MM.1S (cell line): ENCODE measurements at regions not wholly inside any gene's neighbourhood (a gene's known extent, or its start where the extent isn't known, plus 50 kb on each side); places are given as distances from the start of the nearest gene placed in this dataset.

Experiments used
- DNase-seq: peaks from one replicate; pipeline ENCODE4 v3.0.0-alpha.2; 2015
- H2AFZ ChIP-seq: fragments of 300-600 bp; sonication (generic); 2 replicates; pipeline ENCODE4 v1.6.0; 2016; ENCODE audit warnings: antibody characterized with exemption, low read length
- H3F3A ChIP-seq: fragments of 300-600 bp; sonication (generic); 2 replicates; pipeline ENCODE4 v1.6.1; 2016; ENCODE audit warnings: mild to moderate bottlenecking, antibody characterized with exemption, low read length, moderate library complexity, mixed read lengths; ENCODE audit not compliant: insufficient read depth
- H3K27ac ChIP-seq: fragments of 300-600 bp; sonication (generic); 2 replicates; pipeline ENCODE4 v1.5.1; 2016; ENCODE audit warnings: mild to moderate bottlenecking, low read length
- H3K27me3 ChIP-seq: fragments of 300-600 bp; sonication (generic); replicated peaks from 2 replicates; pipeline ENCODE4 v1.6.0; 2016; ENCODE audit warnings: low read length; ENCODE audit not compliant: insufficient read depth
- H3K36me3 ChIP-seq: fragments of 300-600 bp; sonication (generic); replicated peaks from 2 replicates; pipeline ENCODE4 v1.6.1; 2016; ENCODE audit warnings: mild to moderate bottlenecking, low read length, mixed read lengths; ENCODE audit not compliant: insufficient read depth
- H3K4me1 ChIP-seq: fragments of 300-600 bp; sonication (generic); 2 replicates; pipeline ENCODE4 v1.6.1; 2016; ENCODE audit warnings: low read length, mixed read lengths
- H3K4me2 ChIP-seq: fragments of 300-600 bp; sonication (generic); 2 replicates; pipeline ENCODE4 v1.6.0; 2016; ENCODE audit warnings: low read depth, low read length
- H3K4me3 ChIP-seq: fragments of 300-600 bp; sonication (generic); 2 replicates; pipeline ENCODE4 v1.5.1; 2016; ENCODE audit warnings: low read length, mixed read lengths
- H3K79me2 ChIP-seq: fragments of 300-600 bp; sonication (generic); 2 replicates; pipeline ENCODE4 v1.6.1; 2016; ENCODE audit warnings: mixed run types, low read length, mixed read lengths
- H3K9ac ChIP-seq: fragments of 300-600 bp; sonication (generic); 2 replicates; pipeline ENCODE4 v1.6.1; 2016; ENCODE audit warnings: low read length, mixed read lengths
- H3K9me2 ChIP-seq: fragments of 300-600 bp; sonication (generic); replicated peaks from 2 replicates; pipeline ENCODE4 v1.6.1; 2016; ENCODE audit warnings: mild to moderate bottlenecking, low read length, mixed read lengths; ENCODE audit not compliant: insufficient read depth
- H3K9me3 ChIP-seq: fragments of 300-600 bp; sonication (generic); replicated peaks from 2 replicates; pipeline ENCODE4 v1.6.1; 2016; ENCODE audit warnings: mild to moderate bottlenecking, low read length, mixed read lengths; ENCODE audit not compliant: insufficient read depth
- H4K20me1 ChIP-seq: fragments of 300-600 bp; sonication (generic); 2 replicates; pipeline ENCODE4 v1.6.1; 2016; ENCODE audit warnings: mild to moderate bottlenecking, low read length, moderate library complexity, mixed read lengths; ENCODE audit not compliant: insufficient read depth
- EZH2 ChIP-seq: fragments of 300-600 bp; sonication (generic); optimal IDR thresholded peaks from 2 replicates; pipeline ENCODE3; 2017; ENCODE audit warnings: low read depth, mild to moderate bottlenecking, antibody characterized with exemption, low read length, mixed read lengths
- EZH2phosphoT487 ChIP-seq: fragments of 300-600 bp; sonication (generic); IDR thresholded peaks from 2 replicates; pipeline ENCODE4 v1.6.1; 2018; ENCODE audit warnings: antibody characterized with exemption, low read length
- TF ChIP-seq, protein P1 (sequence below): fragments of 300-600 bp; sonication (generic); IDR thresholded peaks from 2 replicates; pipeline ENCODE4 v1.5.1; 2016; ENCODE audit warnings: antibody characterized with exemption, low read length, mixed read lengths

DNA sequence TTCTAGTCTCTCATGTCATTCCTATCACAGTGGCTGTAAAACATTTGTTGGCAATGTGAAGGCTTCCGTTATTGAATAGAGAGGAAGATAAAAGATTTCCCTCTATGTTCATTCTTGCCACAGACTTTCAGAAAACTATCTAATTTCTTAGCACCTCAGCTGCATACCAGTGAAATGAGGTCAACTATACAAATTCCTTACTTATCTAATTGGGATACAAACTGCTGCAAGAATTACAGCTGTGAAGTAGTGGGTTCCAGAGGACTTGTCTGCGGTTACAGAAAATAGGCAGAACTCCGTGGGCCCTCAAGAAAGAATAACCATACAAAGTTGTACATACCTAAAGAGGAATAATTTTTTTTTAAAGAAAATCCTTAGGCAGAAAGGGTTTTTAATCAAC is 175.8 kb downstream of the PPP1R2C start:
- no peak overlapping the region for H3K4me2 ChIP-seq
- no peaks in the 10 kb centered on the region for H3K79me2 ChIP-seq
- H3K4me1 ChIP-seq: no peaks in the 10 kb centered on the region
- H3K9me2 ChIP-seq: no peaks in the 10 kb centered on the region
- no peaks in the 10 kb centered on the region for H3K36me3 ChIP-seq
- H2AFZ ChIP-seq: no peak overlapping the region
- no peak for DNase-seq
- H3K4me3 ChIP-seq: no peak overlapping the region
- no peaks in the 10 kb centered on the region for H3F3A ChIP-seq
- no peak overlapping the region for H3K27ac ChIP-seq
- H3K9ac ChIP-seq: no peak overlapping the region
- no peak for TF ChIP-seq EZH2phosphoT487
- TF ChIP-seq, protein P1, sequence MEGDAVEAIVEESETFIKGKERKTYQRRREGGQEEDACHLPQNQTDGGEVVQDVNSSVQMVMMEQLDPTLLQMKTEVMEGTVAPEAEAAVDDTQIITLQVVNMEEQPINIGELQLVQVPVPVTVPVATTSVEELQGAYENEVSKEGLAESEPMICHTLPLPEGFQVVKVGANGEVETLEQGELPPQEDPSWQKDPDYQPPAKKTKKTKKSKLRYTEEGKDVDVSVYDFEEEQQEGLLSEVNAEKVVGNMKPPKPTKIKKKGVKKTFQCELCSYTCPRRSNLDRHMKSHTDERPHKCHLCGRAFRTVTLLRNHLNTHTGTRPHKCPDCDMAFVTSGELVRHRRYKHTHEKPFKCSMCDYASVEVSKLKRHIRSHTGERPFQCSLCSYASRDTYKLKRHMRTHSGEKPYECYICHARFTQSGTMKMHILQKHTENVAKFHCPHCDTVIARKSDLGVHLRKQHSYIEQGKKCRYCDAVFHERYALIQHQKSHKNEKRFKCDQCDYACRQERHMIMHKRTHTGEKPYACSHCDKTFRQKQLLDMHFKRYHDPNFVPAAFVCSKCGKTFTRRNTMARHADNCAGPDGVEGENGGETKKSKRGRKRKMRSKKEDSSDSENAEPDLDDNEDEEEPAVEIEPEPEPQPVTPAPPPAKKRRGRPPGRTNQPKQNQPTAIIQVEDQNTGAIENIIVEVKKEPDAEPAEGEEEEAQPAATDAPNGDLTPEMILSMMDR: no peak
- no peak for TF ChIP-seq EZH2
- no peaks in the 10 kb centered on the region for H3K9me3 ChIP-seq
- no peaks in the 10 kb centered on the region for H4K20me1 ChIP-seq
- no peaks in the 10 kb centered on the region for H3K27me3 ChIP-seq

DNA sequence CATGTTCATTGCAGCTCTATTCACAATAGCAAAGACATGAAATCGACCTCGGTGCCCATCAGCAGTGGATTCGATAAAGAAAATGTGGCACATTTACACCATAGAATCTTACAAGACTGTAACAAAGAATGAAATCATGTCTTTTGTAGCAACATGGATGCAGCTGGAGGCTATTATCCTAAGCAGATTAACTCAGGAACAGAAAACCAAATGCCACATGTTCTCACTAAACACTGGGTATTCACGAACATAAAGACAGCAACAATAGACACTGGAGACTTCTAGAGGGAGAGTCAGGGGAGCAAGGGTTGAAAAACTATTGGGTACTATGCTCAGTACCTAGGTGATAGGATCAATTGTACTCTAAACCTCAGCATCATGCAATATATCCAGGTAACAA is 180.5 kb downstream of the PPP1R2C start:
- H3F3A ChIP-seq: no peaks in the 10 kb centered on the region
- H3K9me2 ChIP-seq: no peaks in the 10 kb centered on the region
- H3K4me1 ChIP-seq: no peaks in the 10 kb centered on the region
- H3K27ac ChIP-seq: no peak overlapping the region
- H3K79me2 ChIP-seq: no peaks in the 10 kb centered on the region
- H4K20me1 ChIP-seq: no peaks in the 10 kb centered on the region
- no peak overlapping the region for H2AFZ ChIP-seq
- no peak overlapping the region for H3K4me3 ChIP-seq
- DNase-seq: no peak
- no peaks in the 10 kb centered on the region for H3K27me3 ChIP-seq
- H3K9me3 ChIP-seq: no peaks in the 10 kb centered on the region
- H3K4me2 ChIP-seq: no peak overlapping the region
- no peaks in the 10 kb centered on the region for H3K36me3 ChIP-seq
- no peak overlapping the region for H3K9ac ChIP-seq
- TF ChIP-seq EZH2phosphoT487: no peak
- TF ChIP-seq, protein P1: no peak

DNA sequence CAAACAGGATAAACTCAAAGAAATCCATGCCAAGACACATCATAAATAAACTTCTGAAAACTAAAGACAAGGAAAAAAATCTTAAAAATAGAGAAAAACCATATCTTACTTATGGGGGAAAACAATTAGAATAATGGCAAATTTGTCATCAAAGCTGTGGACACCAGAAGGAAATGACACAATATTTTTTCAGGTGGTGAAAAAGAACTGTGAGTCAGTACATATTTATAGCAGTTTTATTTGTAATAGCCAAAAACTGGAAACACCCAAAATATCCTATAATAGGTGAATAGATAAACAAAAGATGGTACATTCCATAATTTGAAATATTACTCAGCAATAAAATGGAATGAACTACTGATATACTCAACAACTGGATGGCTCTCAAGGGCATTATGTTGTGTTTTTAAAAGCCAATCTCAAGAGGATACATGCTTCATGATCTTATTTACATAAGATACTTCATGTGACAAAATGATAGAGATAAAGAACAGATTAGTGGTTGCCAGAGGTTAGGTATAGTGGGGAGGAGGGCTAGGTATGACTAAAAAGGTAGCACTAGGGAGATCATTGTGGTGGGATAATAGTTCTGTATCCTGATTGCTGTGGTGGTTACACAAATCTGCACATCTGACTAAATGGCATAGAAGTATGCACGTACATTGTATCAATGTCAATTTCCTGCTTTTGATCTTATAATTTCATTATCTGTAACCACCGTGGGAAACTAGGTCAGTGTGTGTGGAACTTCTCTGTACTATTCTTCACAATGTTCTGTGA is 191.9 kb downstream of the PPP1R2C start:
- no peaks in the 10 kb centered on the region for H3K4me1 ChIP-seq
- no peaks in the 10 kb centered on the region for H4K20me1 ChIP-seq
- no peaks in the 10 kb centered on the region for H3K79me2 ChIP-seq
- no peak overlapping the region for H2AFZ ChIP-seq
- H3K9me2 ChIP-seq: no peaks in the 10 kb centered on the region
- H3K4me2 ChIP-seq: no peak overlapping the region
- peak; percentile 5 for DNase-seq
- no peak overlapping the region for H3K4me3 ChIP-seq
- no peaks in the 10 kb centered on the region for H3K36me3 ChIP-seq
- H3F3A ChIP-seq: no peaks in the 10 kb centered on the region
- TF ChIP-seq EZH2phosphoT487 (no peak), EZH2 (no peak)
- TF ChIP-seq, protein P1: no peak
- no peaks in the 10 kb centered on the region for H3K9me3 ChIP-seq
- H3K27me3 ChIP-seq: no peaks in the 10 kb centered on the region
- no peak overlapping the region for H3K9ac ChIP-seq
- H3K27ac ChIP-seq: no peak overlapping the region
